Heart right ventricle (tissue), 16 donors: ENCODE measurements at regions not wholly inside any gene's neighbourhood (a gene's known extent, or its start where the extent isn't known, plus 50 kb on each side); places are given as distances from the start of the nearest gene placed in this dataset.

ENCODE experiments used
- ATAC-seq, 8 donors: fragments of 200-7000 bp; cut with Tn5 transposase; one replicate each; pipeline ENCODE4 v1.9.1; 2020; ENCODE audit warnings: mild to moderate bottlenecking in 8 of 8, moderate library complexity in 8 of 8, moderate number of reproducible peaks in 1 of 8
- DNase-seq, 2 donors: peaks; one replicate each; pipeline ENCODE4 v3.0.0-alpha.2; 2020
- H3K27ac ChIP-seq, 10 donors: fragments of 200-600 bp; sonication (generic) in 2 of 10; one replicate each; pipeline versions ENCODE4 v1.5.0 to v1.8.0; 2020 to 2022; ENCODE audit warnings: mild to moderate bottlenecking in 3 of 10
- H3K27me3 ChIP-seq, 7 donors: fragments of 200-600 bp; one replicate each; pipeline ENCODE4 v1.8.0; 2021 to 2022; ENCODE audit warnings: mild to moderate bottlenecking in 2 of 7
- H3K36me3 ChIP-seq, 9 donors: fragments of 200-600 bp; sonication (generic) in 1 of 9; one replicate each; pipeline versions ENCODE4 v1.5.0 to v1.8.0; 2020 to 2022; ENCODE audit warnings: mild to moderate bottlenecking in 2 of 9
- H3K4me1 ChIP-seq, 9 donors: fragments of 200-600 bp; sonication (generic) in 1 of 9; one replicate each; pipeline versions ENCODE4 v1.5.0 to v1.8.0; 2020 to 2022; ENCODE audit warnings: mild to moderate bottlenecking in 4 of 9
- H3K4me3 ChIP-seq, 10 donors: fragments of 200-600 bp; sonication (generic) in 2 of 10; one replicate each; pipeline versions ENCODE4 v1.5.0 to v1.8.0; 2020 to 2022; ENCODE audit warnings: mild to moderate bottlenecking in 7 of 10, moderate library complexity in 2 of 10
- H3K9me3 ChIP-seq, 11 donors: fragments of 200-600 bp in 10 of 11; sonication (generic) in 2 of 11; one replicate each; pipeline versions ENCODE4 v1.5.0 to v1.8.0; 2013 to 2022; ENCODE audit warnings: mild to moderate bottlenecking in 2 of 11, control low read depth in 1 of 11, moderate library complexity in 1 of 11
- CTCF ChIP-seq, 9 donors: fragments of 200-600 bp; sonication (generic) in 2 of 9; IDR thresholded peaks; one replicate each; pipeline versions ENCODE4 v1.5.0 to v1.8.0; 2021 to 2022; ENCODE audit warnings: antibody characterized with exemption in 9 of 9, mild to moderate bottlenecking in 5 of 9, moderate library complexity in 1 of 9
- WGBS, 2 donors: extraction: QIAGEN DNeasy Blood & Tissue Kit; methylation state at CpG; one replicate each; pipeline ENCODE4 v1.1.7; 2013; ENCODE audit warnings: inconsistent platforms in 1 of 2; 5-methylcytosine and 5-hydroxymethylcytosine counted together
- intact Hi-C, 10 donors: fragments of 100-400 bp; cut with DNase I; formaldehyde crosslinking; loops; one replicate each; pipeline versions ENCODE4 v1.11.1 to v1.14.2; 2022
- donor health status: Arrhythmogenic right ventricular cardiomyopathy.
- donor health status: ischemic (EF 13 %, LVEDD 7.1; RV severe dilation, severe dysfunction).
- donor health status: healthy with polysubstance abuse.
- donor health status: DM: no; HTN: yes; CAD: no.
- donor health status: DM: no; HTN: no; CAD: no.
- donor health status: ischemic (EF 25% LVEDD 6.9; RV normal size, moderate dysfunction).
- donor health status: ischemic (EF 25% LVEDD 5.7; RV mildly dilated, moderate dysfunction).
- donor health status: healthy.
- donor health status: DM: yes; HTN: yes; CAD: no.
- donor health status: Ischemic cardiomyopathy.
- donor health status: ischemic (EF 35%, LVEDD 5.7; RV mildly dilated, moderate dysfunction).
- donor health status: nonischemic (EF 11% LVEDD 7.7; RV severe dilation, severe dysfunction).
- donor health status: DM: yes; HTN: yes; CAD: no.
- donor health status: PGD.
- donor health status: ischemic (EF 29% LVEDD 5.4; RV normal size, mild dysfunction).
- donor health status: nonischemic (EF 23%, LVEDD 6.1; RV moderate dilation, normal function).

GRCh38 chr5:82356808-82357671 lies 78.9 kb upstream of the RPS23 start:
- H3K27me3 ChIP-seq = no peaks in the 10 kb centered on the region
- intact Hi-C loops = loop anchor here in 8 of 10 donors (10.0 kb wide), 8 partner anchors 48 to 1208 kb away; partner anchors contain the start of genes VCAN (in 4 of the 8), TMEM167A (in 1 of the 8) and XRCC4 (in 1 of the 8)
- H3K27ac ChIP-seq = peak overlapping the region; percentile 32 to 83 (median 72)
- H3K4me1 ChIP-seq = peaks cover 4 to 53% (median 32%) of the 10 kb centered on the region in 9 donors
- ATAC-seq (peak; percentile 87 to 97 (median 96)), DNase-seq (peak; percentile 63 to 87)
- no peaks in the 10 kb centered on the region for H3K9me3 ChIP-seq
- H3K36me3 ChIP-seq = no peaks in the 10 kb centered on the region
- H3K4me3 ChIP-seq = no peak overlapping the region
- no peak for TF ChIP-seq CTCF (IDR thresholded peaks at IDR 0.05)
- 16 to 22% methylated on average over 14 of the region's 14 CpGs for WGBS, 2 donors

GRCh38 chr5:82356021-82356420 lies 77.9 kb upstream of the RPS23 start:
- WGBS, 2 donors = 72 to 79% methylated on average over 4 of the region's 4 CpGs
- peak in 2 of 8 donors; percentile 16 to 22 for ATAC-seq

GRCh38 chr5:82355496-82355895 lies 77.3 kb upstream of the RPS23 start:
- no peaks in the 10 kb centered on the region for H3K9me3 ChIP-seq
- H3K36me3 ChIP-seq = no peaks in the 10 kb centered on the region
- H3K27me3 ChIP-seq = no peaks in the 10 kb centered on the region
- DNase-seq (peak in 1 of 2 donors; percentile 20), ATAC-seq (no peak)
- no peak overlapping the region for H3K4me3 ChIP-seq
- intact Hi-C loops = loop anchor here in 8 of 10 donors (10.0 kb wide), 8 partner anchors 49 to 1209 kb away; partner anchors contain the start of genes VCAN (in 4 of the 8), TMEM167A (in 1 of the 8) and XRCC4 (in 1 of the 8)
- TF ChIP-seq CTCF (IDR thresholded peaks at IDR 0.05) = no peak
- 50 to 64% methylated on average over 2 of the region's 2 CpGs for WGBS, 2 donors
- peaks cover 4 to 51% (median 34%) of the 10 kb centered on the region in 9 donors for H3K4me1 ChIP-seq
- peak overlapping the region in 8 of 10 donors; percentile 7 to 83 (median 50) for H3K27ac ChIP-seq

More at GRCh38 chr5:82356021-82356420, 77.9 kb upstream of the RPS23 start:
- Histone ChIP-seq H3K9me3 (no peaks in the 10 kb centered on the region), H3K4me3 (no peak overlapping the region), H3K27me3 (no peaks in the 10 kb centered on the region), H3K4me1 (peaks cover 4 to 55% (median 34%) of the 10 kb centered on the region in 9 donors), H3K27ac (peak overlapping the region in 8 of 10 donors; percentile 63 to 83 (median 76)), H3K36me3 (no peaks in the 10 kb centered on the region)
- no peak for DNase-seq
- intact Hi-C loops = loop anchor here in 8 of 10 donors (10.0 kb wide), 8 partner anchors 49 to 1209 kb away; partner anchors contain the start of genes VCAN (in 4 of the 8), TMEM167A (in 1 of the 8) and XRCC4 (in 1 of the 8)
- no peak for TF ChIP-seq CTCF (IDR thresholded peaks at IDR 0.05)

GRCh38 chr5:82355053-82355452 lies 76.9 kb upstream of the RPS23 start:
- no peak for TF ChIP-seq CTCF (IDR thresholded peaks at IDR 0.05)
- no peaks in the 10 kb centered on the region for H3K27me3 ChIP-seq
- WGBS, 2 donors = 86 to 89% methylated on average over 3 of the region's 3 CpGs
- no peaks in the 10 kb centered on the region for H3K36me3 ChIP-seq
- no peaks in the 10 kb centered on the region for H3K9me3 ChIP-seq
- peaks cover 4 to 50% (median 34%) of the 10 kb centered on the region in 9 donors for H3K4me1 ChIP-seq
- no peak for ATAC-seq
- no peak overlapping the region for H3K4me3 ChIP-seq
- H3K27ac ChIP-seq = peak overlapping the region in 5 of 10 donors; percentile 13 to 83 (median 46)
- intact Hi-C loops = loop anchor here in 8 of 10 donors (10.0 kb wide), 8 partner anchors 50 to 1210 kb away; partner anchors contain the start of genes VCAN (in 4 of the 8), TMEM167A (in 1 of the 8) and XRCC4 (in 1 of the 8)
- no peak for DNase-seq
